Medulla oblongata (tissue), 1 donor: ENCODE measurements at regions not wholly inside any gene's neighbourhood (a gene's known extent, or its start where the extent isn't known, plus 50 kb on each side); places are given as distances from the start of the nearest gene placed in this dataset.

ENCODE experiments used
- DNase-seq: peaks from one replicate; pipeline ENCODE4 v3.0.0-alpha.2; 2015; ENCODE audit errors: extremely low spot score

- no peak for DNase-seq
Observed at GRCh38 chr12:92582475-92582874, 120.3 kb upstream of the PLEKHG7 start.

- DNase-seq = no peak
Observed at GRCh38 chr12:92581604-92582003, 121.2 kb upstream of the PLEKHG7 start.

- DNase-seq = no peak
Observed at GRCh38 chr12:92574911-92575570, 127.7 kb upstream of the PLEKHG7 start.

- DNase-seq = no peak
Observed at GRCh38 chr12:92574051-92574783, 128.6 kb upstream of the PLEKHG7 start.

GRCh38 chr12:92573104-92573503 lies 129.7 kb upstream of the PLEKHG7 start:
- no peak for DNase-seq

- no peak for DNase-seq
Observed at GRCh38 chr12:92571844-92572543, 130.8 kb upstream of the PLEKHG7 start.

- DNase-seq = no peak
Observed at GRCh38 chr12:92571169-92571568, 131.6 kb upstream of the PLEKHG7 start.

- DNase-seq = peak; percentile 97
Observed at GRCh38 chr12:92570056-92570753, 132.6 kb upstream of the PLEKHG7 start.

- DNase-seq = no peak
Observed at GRCh38 chr12:92568691-92569090, 134.1 kb upstream of the PLEKHG7 start.

- DNase-seq = no peak
Observed at GRCh38 chr12:92566448-92567019, 136.3 kb upstream of the PLEKHG7 start.

- no peak for DNase-seq
Observed at GRCh38 chr12:92563819-92564218, 139.0 kb upstream of the PLEKHG7 start.

GRCh38 chr12:92562063-92562734 lies 140.6 kb upstream of the PLEKHG7 start:
- DNase-seq = no peak

- peak; percentile 72 for DNase-seq
Observed at GRCh38 chr12:92561543-92561899, 141.3 kb upstream of the PLEKHG7 start.

- DNase-seq = no peak
Observed at GRCh38 chr12:92560713-92561542, 141.9 kb upstream of the PLEKHG7 start.

- DNase-seq = no peak
Observed at GRCh38 chr12:92558806-92559205, 144.0 kb upstream of the PLEKHG7 start.

- no peak for DNase-seq
Observed at GRCh38 chr12:92558215-92558773, 144.5 kb upstream of the PLEKHG7 start.

- no peak for DNase-seq
Observed at GRCh38 chr12:92557422-92557724, 145.4 kb upstream of the PLEKHG7 start.

GRCh38 chr12:92556637-92557421 lies 146.0 kb upstream of the PLEKHG7 start:
- DNase-seq = no peak

GRCh38 chr12:92556141-92556540 lies 146.6 kb upstream of the PLEKHG7 start:
- DNase-seq = no peak
